Natural killer cell (primary cell): ENCODE measurements at regions not wholly inside any gene's neighbourhood (a gene's known extent, or its start where the extent isn't known, plus 50 kb on each side); places are given as distances from the start of the nearest gene placed in this dataset.

Experiments
- ATAC-seq, 3 donors: fragments of 150-1000 bp in 2 of 3; fragments of 200-7000 bp in 1 of 3; cut with Tn5 transposase; 1 replicate in 1 of 3; 2 replicates in 2 of 3; pipeline ENCODE4 v1.10.0; 2021; ENCODE audit warnings: mild to moderate bottlenecking in 2 of 3, moderate library complexity in 2 of 3
- DNase-seq, 2 donors: peaks; one replicate each; pipeline versions ENCODE4 v3.0.0 to v3.0.0-alpha.2; 2013 to 2021; ENCODE audit warnings: mixed read lengths in 1 of 2
- H3K27ac ChIP-seq: one replicate; pipeline ENCODE4 v1.5.1; 2013; ENCODE audit warnings: mild to moderate bottlenecking, low read length
- H3K27me3 ChIP-seq: one replicate; pipeline ENCODE4 v1.6.1; 2013; ENCODE audit warnings: low read length; ENCODE audit not compliant: control insufficient read depth, insufficient read depth
- H3K36me3 ChIP-seq: one replicate; pipeline ENCODE4 v1.6.1; 2013; ENCODE audit warnings: low read length; ENCODE audit not compliant: control insufficient read depth, insufficient read depth
- H3K4me1 ChIP-seq: one replicate; pipeline ENCODE4 v1.6.1; 2013; ENCODE audit warnings: low read length; ENCODE audit not compliant: control insufficient read depth, insufficient read depth
- H3K4me3 ChIP-seq: one replicate; pipeline ENCODE4 v1.5.1; 2013; ENCODE audit warnings: low read length
- H3K9me3 ChIP-seq: one replicate; pipeline ENCODE4 v1.6.1; 2013; ENCODE audit warnings: low read length; ENCODE audit not compliant: control insufficient read depth, insufficient read depth
- H3K27ac Mint-ChIP-seq, 2 donors: one replicate each; pipeline ENCODE4 v1.8.0; 2022; ENCODE audit warnings: mild to moderate bottlenecking in 2 of 2, mixed read lengths in 2 of 2, moderate library complexity in 1 of 2
- H3K27me3 Mint-ChIP-seq, 2 donors: one replicate each; pipeline ENCODE4 v1.8.0; 2022; ENCODE audit warnings: low read depth in 2 of 2, mixed read lengths in 2 of 2
- H3K36me3 Mint-ChIP-seq: one replicate; pipeline ENCODE4 v1.8.0; 2022; ENCODE audit warnings: mixed read lengths
- H3K4me1 Mint-ChIP-seq, 2 donors: one replicate each; pipeline ENCODE4 v1.8.0; 2022; ENCODE audit warnings: mixed read lengths in 2 of 2
- H3K4me3 Mint-ChIP-seq: one replicate; pipeline ENCODE4 v1.8.0; 2022; ENCODE audit warnings: mild to moderate bottlenecking, moderate library complexity, mixed read lengths
- H3K9me3 Mint-ChIP-seq, 2 donors: one replicate each; pipeline ENCODE4 v1.8.0; 2022; ENCODE audit warnings: mixed read lengths in 2 of 2
- WGBS: methylation state at CpG from one replicate; pipeline ENCODE4 v1.1.7; 2013; ENCODE audit warnings: missing lambda C conversion rate; ENCODE audit not compliant: insufficient coverage; 5-methylcytosine and 5-hydroxymethylcytosine counted together
- intact Hi-C: fragments of 100-400 bp; cut with micrococcal nuclease; formaldehyde crosslinking; loops from one replicate; pipeline ENCODE4 v1.14.2; 2022
- TF ChIP-seq, protein P1 (sequence below): fragments of 200-600 bp; IDR thresholded peaks from one replicate; pipeline ENCODE4 v1.8.0; 2022; ENCODE audit warnings: antibody characterized with exemption

DNA sequence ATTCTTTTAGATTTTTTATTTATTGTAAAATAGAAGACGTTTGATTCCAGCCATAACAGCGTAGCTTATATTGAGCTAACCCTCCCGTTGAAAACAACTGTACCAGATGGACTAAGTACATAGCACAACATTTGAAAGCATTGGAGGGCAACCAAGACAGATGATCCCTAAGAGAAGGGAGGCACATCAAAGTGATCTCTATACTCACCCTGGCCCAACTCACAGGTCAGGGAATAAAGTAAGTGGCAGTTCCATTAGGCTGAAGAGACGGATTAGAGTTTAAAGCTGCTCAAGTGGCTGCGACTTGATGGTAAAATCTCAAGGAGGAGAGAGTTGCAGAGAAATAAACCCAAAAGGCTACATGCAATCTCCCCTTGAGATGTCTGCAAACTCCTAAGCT lies 65.1 kb upstream of the ITM2B start:
- DNase-seq, result no peak
- Histone ChIP-seq H3K4me3 (no peak overlapping the region), H3K27me3 (no peaks in the 10 kb centered on the region), H3K36me3 (no peaks in the 10 kb centered on the region), H3K4me1 (no peaks in the 10 kb centered on the region), H3K9me3 (no peaks in the 10 kb centered on the region), H3K27ac (no peak overlapping the region)
- H3K4me1 Mint-ChIP-seq, result no peaks in the 10 kb centered on the region
- H3K4me3 Mint-ChIP-seq, result no peak overlapping the region
- H3K27me3 Mint-ChIP-seq, result peaks cover 7% of the 10 kb centered on the region in 2 donors
- ATAC-seq, result no peak
- H3K36me3 Mint-ChIP-seq, result no peaks in the 10 kb centered on the region
- no peak overlapping the region for H3K27ac Mint-ChIP-seq
- intact Hi-C loops, result no loop called here
- H3K9me3 Mint-ChIP-seq, result no peaks in the 10 kb centered on the region
- TF ChIP-seq, protein P1, sequence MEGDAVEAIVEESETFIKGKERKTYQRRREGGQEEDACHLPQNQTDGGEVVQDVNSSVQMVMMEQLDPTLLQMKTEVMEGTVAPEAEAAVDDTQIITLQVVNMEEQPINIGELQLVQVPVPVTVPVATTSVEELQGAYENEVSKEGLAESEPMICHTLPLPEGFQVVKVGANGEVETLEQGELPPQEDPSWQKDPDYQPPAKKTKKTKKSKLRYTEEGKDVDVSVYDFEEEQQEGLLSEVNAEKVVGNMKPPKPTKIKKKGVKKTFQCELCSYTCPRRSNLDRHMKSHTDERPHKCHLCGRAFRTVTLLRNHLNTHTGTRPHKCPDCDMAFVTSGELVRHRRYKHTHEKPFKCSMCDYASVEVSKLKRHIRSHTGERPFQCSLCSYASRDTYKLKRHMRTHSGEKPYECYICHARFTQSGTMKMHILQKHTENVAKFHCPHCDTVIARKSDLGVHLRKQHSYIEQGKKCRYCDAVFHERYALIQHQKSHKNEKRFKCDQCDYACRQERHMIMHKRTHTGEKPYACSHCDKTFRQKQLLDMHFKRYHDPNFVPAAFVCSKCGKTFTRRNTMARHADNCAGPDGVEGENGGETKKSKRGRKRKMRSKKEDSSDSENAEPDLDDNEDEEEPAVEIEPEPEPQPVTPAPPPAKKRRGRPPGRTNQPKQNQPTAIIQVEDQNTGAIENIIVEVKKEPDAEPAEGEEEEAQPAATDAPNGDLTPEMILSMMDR, result no peak
- 94% methylated on average over 5 of the region's 5 CpGs for WGBS

DNA sequence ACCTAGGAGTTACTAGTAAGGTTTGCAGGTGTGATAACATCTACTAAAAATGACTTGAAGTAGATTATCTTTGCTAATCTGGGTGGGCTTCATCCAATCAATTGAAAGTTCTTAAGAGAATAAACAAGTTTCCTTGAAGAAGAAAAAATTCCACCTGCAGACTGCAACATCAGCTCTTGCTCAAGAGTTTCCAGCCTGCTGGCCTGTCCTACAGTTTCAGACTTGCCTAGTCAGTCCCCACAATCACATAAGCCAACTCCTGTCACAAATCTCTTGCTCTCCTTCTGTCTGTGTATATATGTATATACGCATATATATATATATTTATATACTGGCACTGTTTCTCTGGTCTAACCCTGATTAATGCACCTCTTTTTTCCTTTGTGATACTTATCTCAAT lies 67.3 kb upstream of the ITM2B start:
- WGBS, result no CpG with 5 or more reads among the region's 1 CpG

DNA sequence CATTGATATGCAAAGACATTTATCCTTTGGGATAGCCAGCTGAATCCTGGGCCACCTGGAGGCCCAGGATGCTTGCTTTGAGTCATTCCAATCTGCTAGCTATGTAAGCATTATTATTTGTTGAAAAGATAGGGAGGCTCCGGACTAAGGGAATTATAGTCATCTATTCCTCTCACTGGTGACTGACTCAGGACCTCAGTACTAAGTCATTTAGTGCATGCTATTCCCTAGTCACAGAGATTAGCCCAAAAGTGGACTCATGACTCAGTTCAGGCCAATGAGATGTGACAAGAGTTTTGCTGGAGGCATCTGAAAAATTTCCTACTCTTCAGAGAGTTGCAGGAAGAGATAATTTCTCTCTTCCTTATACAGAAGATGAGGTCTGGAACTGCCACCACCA lies 67.9 kb upstream of the ITM2B start:
- Histone ChIP-seq H3K27me3 (no peaks in the 10 kb centered on the region), H3K27ac (no peak overlapping the region), H3K9me3 (no peaks in the 10 kb centered on the region), H3K4me1 (peaks cover 11% of the 10 kb centered on the region), H3K36me3 (no peaks in the 10 kb centered on the region), H3K4me3 (no peak overlapping the region)
- H3K4me1 Mint-ChIP-seq, result peaks cover 23 to 26% of the 10 kb centered on the region in 2 donors
- H3K27me3 Mint-ChIP-seq, result peaks cover 7% of the 10 kb centered on the region in 2 donors
- ATAC-seq (no peak), DNase-seq (no peak)
- H3K36me3 Mint-ChIP-seq, result no peaks in the 10 kb centered on the region
- WGBS, result 88% methylated on average over 1 of the region's 1 CpG
- intact Hi-C loops, result no loop called here
- no peak overlapping the region for H3K4me3 Mint-ChIP-seq
- H3K9me3 Mint-ChIP-seq, result no peaks in the 10 kb centered on the region
- TF ChIP-seq, protein P1, result no peak
- H3K27ac Mint-ChIP-seq, result no peak overlapping the region

More for the DNA sequence above, 67.3 kb upstream of the ITM2B start:
- Mint-ChIP-seq H3K4me1 (peaks cover 18 to 19% of the 10 kb centered on the region in 2 donors), H3K4me3 (no peak overlapping the region), H3K27ac (no peak overlapping the region), H3K27me3 (peaks cover 7% of the 10 kb centered on the region in 2 donors), H3K36me3 (no peaks in the 10 kb centered on the region), H3K9me3 (no peaks in the 10 kb centered on the region)
- no peak for ATAC-seq
- H3K9me3 ChIP-seq, result no peaks in the 10 kb centered on the region
- no peak overlapping the region for H3K27ac ChIP-seq
- H3K4me1 ChIP-seq, result peaks cover 11% of the 10 kb centered on the region
- no peak overlapping the region for H3K4me3 ChIP-seq
- no peak for DNase-seq
- no peaks in the 10 kb centered on the region for H3K36me3 ChIP-seq
- TF ChIP-seq, protein P1, result no peak
- intact Hi-C loops, result no loop called here
- no peaks in the 10 kb centered on the region for H3K27me3 ChIP-seq

DNA sequence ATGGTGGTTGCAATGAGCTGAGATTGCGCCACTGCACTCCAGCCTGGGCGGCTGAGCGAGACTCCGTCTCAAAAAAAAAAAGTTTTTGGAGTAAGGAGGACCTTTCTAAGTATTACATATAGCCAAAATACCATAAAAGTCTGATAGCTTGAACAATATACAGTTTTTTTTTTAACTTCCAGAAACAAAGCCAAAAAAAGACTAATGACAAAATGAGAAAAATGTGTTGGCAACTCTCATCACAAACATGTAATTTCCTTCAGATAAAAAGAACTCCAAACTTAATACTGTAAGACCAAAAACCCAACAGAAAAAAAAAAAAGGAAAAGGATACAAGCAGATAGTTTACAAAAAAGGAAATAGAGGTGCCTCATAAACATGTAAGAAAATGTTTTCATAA lies 68.2 kb upstream of the MED4 start:
- Histone ChIP-seq H3K27ac (no peak overlapping the region), H3K4me3 (no peak overlapping the region), H3K4me1 (peaks cover 19% of the 10 kb centered on the region), H3K27me3 (no peaks in the 10 kb centered on the region), H3K9me3 (no peaks in the 10 kb centered on the region), H3K36me3 (no peaks in the 10 kb centered on the region)
- Mint-ChIP-seq H3K4me1 (peaks cover 26 to 27% of the 10 kb centered on the region in 2 donors), H3K4me3 (no peak overlapping the region), H3K27ac (no peak overlapping the region), H3K9me3 (no peaks in the 10 kb centered on the region), H3K36me3 (no peaks in the 10 kb centered on the region), H3K27me3 (peaks cover 3 to 4% of the 10 kb centered on the region in 2 donors)
- intact Hi-C loops, result no loop called here
- 100% methylated on average over 4 of the region's 4 CpGs for WGBS
- TF ChIP-seq, protein P1, result no peak
- DNase-seq (no peak), ATAC-seq (no peak)
